ENCODE measurements at regions not wholly inside any gene's neighbourhood (a gene's known extent, or its start where the extent isn't known, plus 50 kb on each side); places are given as distances from the start of the nearest gene placed in this dataset.

- CTCF ChIA-PET = no interaction called here
- Mint-ChIP-seq H3K4me3 (no peak overlapping the region), H3K27me3 (no peaks in the 10 kb centered on the region), H3K9me3 (peaks cover 0 to 18% (median 7%) of the 10 kb centered on the region in 11 donors), H3K4me1 (no peaks in the 10 kb centered on the region), H3K36me3 (peaks cover 0 to 5% (median 0%) of the 10 kb centered on the region in 5 donors), H3K27ac (peak overlapping the region in 1 of 9 donors; percentile 68)
- no peaks in the 10 kb centered on the region for H3K27me3 ChIP-seq (ENCODE audit: control insufficient read depth in 2 of 2, insufficient read depth in 2 of 2, low read length in 2 of 2)
- POLR2A ChIA-PET = no interaction called here
- H3K4me1 ChIP-seq (ENCODE audit: control insufficient read depth in 2 of 2, insufficient read depth in 2 of 2, low read length in 2 of 2) = no peaks in the 10 kb centered on the region
- DNase-seq (no peak), ATAC-seq (no peak)
- H3K27ac ChIP-seq (ENCODE audit: low read depth, low read length) = no peak overlapping the region
- H3K9me3 ChIP-seq (ENCODE audit: control insufficient read depth in 2 of 3, low read length in 3 of 3) = no peaks in the 10 kb centered on the region
- H3K36me3 ChIP-seq (ENCODE audit: control insufficient read depth in 2 of 3, insufficient read depth in 3 of 3, low read length in 3 of 3) = no peaks in the 10 kb centered on the region
- intact Hi-C loops (cut with micrococcal nuclease) = no loop called here
- no peak overlapping the region for H3K4me3 ChIP-seq (ENCODE audit: low read length)
Measured at GRCh38 chr10:24096281-24096680, 112.7 kb upstream of the KIAA1217 start.

GRCh38 chr10:24097751-24098207 lies 111.2 kb upstream of the KIAA1217 start:
- Mint-ChIP-seq H3K4me3 (no peak overlapping the region), H3K27ac (peak overlapping the region in 1 of 9 donors; percentile 15), H3K4me1 (no peaks in the 10 kb centered on the region), H3K36me3 (peaks cover 0 to 5% (median 0%) of the 10 kb centered on the region in 5 donors), H3K9me3 (peaks cover 0 to 15% (median 6%) of the 10 kb centered on the region in 11 donors), H3K27me3 (peaks cover 0 to 4% (median 0%) of the 10 kb centered on the region in 5 donors)
- no peaks in the 10 kb centered on the region for H3K4me1 ChIP-seq (ENCODE audit: control insufficient read depth in 2 of 2, insufficient read depth in 2 of 2, low read length in 2 of 2)
- H3K36me3 ChIP-seq (ENCODE audit: control insufficient read depth in 2 of 3, insufficient read depth in 3 of 3, low read length in 3 of 3) = no peaks in the 10 kb centered on the region
- DNase-seq (no peak), ATAC-seq (no peak)
- no peak overlapping the region for H3K27ac ChIP-seq (ENCODE audit: low read depth, low read length)
- no peaks in the 10 kb centered on the region for H3K9me3 ChIP-seq (ENCODE audit: control insufficient read depth in 2 of 3, low read length in 3 of 3)
- POLR2A ChIA-PET = no interaction called here
- H3K4me3 ChIP-seq (ENCODE audit: low read length) = no peak overlapping the region
- intact Hi-C loops (cut with micrococcal nuclease) = no loop called here
- CTCF ChIA-PET = no interaction called here
- no peaks in the 10 kb centered on the region for H3K27me3 ChIP-seq (ENCODE audit: control insufficient read depth in 2 of 2, insufficient read depth in 2 of 2, low read length in 2 of 2)

DNA sequence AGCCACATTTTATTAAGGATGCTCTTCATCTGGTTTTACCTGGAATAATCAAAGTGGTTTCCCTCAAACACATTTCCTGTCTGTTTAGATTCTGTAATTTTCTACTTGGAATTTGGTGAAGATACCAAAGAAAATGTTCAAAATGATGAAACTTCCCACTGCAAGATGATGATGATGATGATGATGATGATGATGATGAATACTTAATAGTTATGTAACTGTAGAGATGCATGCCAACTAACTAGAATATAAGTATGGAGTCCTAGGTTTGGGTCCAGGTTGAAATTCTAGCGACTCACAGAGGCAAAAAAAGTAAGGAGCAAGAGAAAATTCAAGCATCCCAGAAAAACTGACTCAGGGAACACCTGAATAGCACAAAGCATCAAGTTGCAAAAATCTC lies 104.0 kb upstream of the KIAA1217 start:
- H3K36me3 Mint-ChIP-seq = no peaks in the 10 kb centered on the region
- DNase-seq = no peak
- Histone ChIP-seq H3K36me3 (ENCODE audit: control insufficient read depth in 2 of 3, insufficient read depth in 3 of 3, low read length in 3 of 3) (no peaks in the 10 kb centered on the region), H3K27me3 (ENCODE audit: control insufficient read depth in 2 of 2, insufficient read depth in 2 of 2, low read length in 2 of 2) (no peaks in the 10 kb centered on the region), H3K4me3 (ENCODE audit: low read length) (no peak overlapping the region), H3K27ac (ENCODE audit: low read depth, low read length) (no peak overlapping the region), H3K9me3 (ENCODE audit: control insufficient read depth in 2 of 3, low read length in 3 of 3) (no peaks in the 10 kb centered on the region), H3K4me1 (ENCODE audit: control insufficient read depth in 2 of 2, insufficient read depth in 2 of 2, low read length in 2 of 2) (no peaks in the 10 kb centered on the region)
- ATAC-seq = no peak
- H3K27me3 Mint-ChIP-seq = peaks cover 0 to 11% (median 0%) of the 10 kb centered on the region in 5 donors
- ChIA-PET POLR2A (no interaction called here), CTCF (no interaction called here)
- no peak overlapping the region for H3K4me3 Mint-ChIP-seq
- no peaks in the 10 kb centered on the region for H3K4me1 Mint-ChIP-seq
- intact Hi-C loops (cut with micrococcal nuclease) = no loop called here
- no peak overlapping the region for H3K27ac Mint-ChIP-seq
- H3K9me3 Mint-ChIP-seq = peaks cover 0 to 26% (median 5%) of the 10 kb centered on the region in 11 donors

DNA sequence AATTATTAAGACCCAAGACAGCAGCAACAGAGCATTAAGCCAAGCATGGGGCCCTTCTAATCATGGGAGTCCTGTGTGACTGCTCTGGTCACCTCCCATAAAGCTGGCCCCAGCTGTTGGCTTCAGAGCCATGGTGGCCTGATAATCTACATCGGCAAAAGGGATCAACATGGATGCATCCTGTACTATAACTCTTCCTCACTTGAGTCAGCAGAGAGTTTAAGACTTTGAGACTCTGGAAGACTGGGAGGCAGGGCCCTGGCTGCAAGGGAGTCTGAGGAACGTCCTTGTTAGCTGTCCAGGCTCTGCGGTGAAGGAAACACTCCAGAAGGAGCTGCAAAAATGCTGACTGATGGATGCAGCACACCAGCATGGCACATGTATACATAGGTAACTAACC lies 95.0 kb upstream of the KIAA1217 start:
- no peaks in the 10 kb centered on the region for H3K9me3 ChIP-seq (ENCODE audit: control insufficient read depth in 2 of 3, low read length in 3 of 3)

DNA sequence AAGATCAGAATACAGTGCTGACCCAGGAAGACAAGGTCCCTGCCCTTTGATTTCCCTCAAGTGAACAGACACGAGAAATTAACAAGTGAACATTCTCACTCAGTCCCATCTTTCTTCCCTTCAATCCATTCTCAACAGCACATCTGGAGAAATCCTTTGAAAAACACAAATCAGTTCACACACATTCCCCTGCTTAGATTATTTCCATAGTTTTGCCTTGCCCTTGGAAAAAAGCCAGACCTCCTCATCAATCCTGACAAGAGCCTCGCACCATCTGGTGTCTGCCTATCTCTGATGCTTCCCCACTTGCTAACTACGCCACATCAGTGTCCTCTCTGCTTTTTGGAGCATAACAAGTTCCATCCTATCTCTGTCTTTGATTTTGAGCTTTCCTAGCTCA lies 94.4 kb upstream of the KIAA1217 start:
- ATAC-seq = no peak
- Histone ChIP-seq H3K9me3 (ENCODE audit: control insufficient read depth in 2 of 3, low read length in 3 of 3) (no peaks in the 10 kb centered on the region), H3K4me1 (ENCODE audit: control insufficient read depth in 2 of 2, insufficient read depth in 2 of 2, low read length in 2 of 2) (no peaks in the 10 kb centered on the region), H3K27me3 (ENCODE audit: control insufficient read depth in 2 of 2, insufficient read depth in 2 of 2, low read length in 2 of 2) (no peaks in the 10 kb centered on the region), H3K36me3 (ENCODE audit: control insufficient read depth in 2 of 3, insufficient read depth in 3 of 3, low read length in 3 of 3) (no peaks in the 10 kb centered on the region), H3K4me3 (ENCODE audit: low read length) (no peak overlapping the region), H3K27ac (ENCODE audit: low read depth, low read length) (no peak overlapping the region)
- Mint-ChIP-seq H3K36me3 (no peaks in the 10 kb centered on the region), H3K27ac (no peak overlapping the region), H3K4me1 (no peaks in the 10 kb centered on the region), H3K9me3 (peaks cover 0 to 5% (median 0%) of the 10 kb centered on the region in 11 donors), H3K27me3 (peaks cover 0 to 7% (median 3%) of the 10 kb centered on the region in 5 donors), H3K4me3 (no peak overlapping the region)
- intact Hi-C loops (cut with micrococcal nuclease) = no loop called here
- DNase-seq = no peak
- ChIA-PET POLR2A (no interaction called here), CTCF (no interaction called here)

More for the DNA sequence above, 95.0 kb upstream of the KIAA1217 start:
- no peaks in the 10 kb centered on the region for H3K27me3 ChIP-seq (ENCODE audit: control insufficient read depth in 2 of 2, insufficient read depth in 2 of 2, low read length in 2 of 2)
- no peaks in the 10 kb centered on the region for H3K4me1 ChIP-seq (ENCODE audit: control insufficient read depth in 2 of 2, insufficient read depth in 2 of 2, low read length in 2 of 2)
- intact Hi-C loops (cut with micrococcal nuclease) = no loop called here
- H3K36me3 ChIP-seq (ENCODE audit: control insufficient read depth in 2 of 3, insufficient read depth in 3 of 3, low read length in 3 of 3) = no peaks in the 10 kb centered on the region
- no peaks in the 10 kb centered on the region for H3K4me1 Mint-ChIP-seq
- H3K36me3 Mint-ChIP-seq = no peaks in the 10 kb centered on the region
- ChIA-PET CTCF (no interaction called here), POLR2A (no interaction called here)
- peaks cover 0 to 7% (median 4%) of the 10 kb centered on the region in 5 donors for H3K27me3 Mint-ChIP-seq
- no peak overlapping the region for H3K27ac Mint-ChIP-seq
- no peak overlapping the region for H3K4me3 ChIP-seq (ENCODE audit: low read length)
- H3K4me3 Mint-ChIP-seq = no peak overlapping the region
- no peak overlapping the region for H3K27ac ChIP-seq (ENCODE audit: low read depth, low read length)
- H3K9me3 Mint-ChIP-seq = peaks cover 0 to 6% (median 0%) of the 10 kb centered on the region in 11 donors
- no peak for ATAC-seq
- no peak for DNase-seq

- intact Hi-C loops (cut with micrococcal nuclease) = no loop called here
- ChIA-PET POLR2A (no interaction called here), CTCF (no interaction called here)
- Mint-ChIP-seq H3K36me3 (no peaks in the 10 kb centered on the region), H3K4me1 (no peaks in the 10 kb centered on the region), H3K27me3 (peaks cover 0 to 7% (median 0%) of the 10 kb centered on the region in 5 donors), H3K9me3 (peaks cover 0 to 5% (median 0%) of the 10 kb centered on the region in 11 donors), H3K4me3 (no peak overlapping the region), H3K27ac (no peak overlapping the region)
- H3K4me1 ChIP-seq (ENCODE audit: control insufficient read depth in 2 of 2, insufficient read depth in 2 of 2, low read length in 2 of 2) = no peaks in the 10 kb centered on the region
- no peak overlapping the region for H3K27ac ChIP-seq (ENCODE audit: low read depth, low read length)
- H3K36me3 ChIP-seq (ENCODE audit: control insufficient read depth in 2 of 3, insufficient read depth in 3 of 3, low read length in 3 of 3) = no peaks in the 10 kb centered on the region
- ATAC-seq = no peak
- H3K27me3 ChIP-seq (ENCODE audit: control insufficient read depth in 2 of 2, insufficient read depth in 2 of 2, low read length in 2 of 2) = no peaks in the 10 kb centered on the region
- no peak for DNase-seq
- H3K9me3 ChIP-seq (ENCODE audit: control insufficient read depth in 2 of 3, low read length in 3 of 3) = no peaks in the 10 kb centered on the region
- H3K4me3 ChIP-seq (ENCODE audit: low read length) = no peak overlapping the region
Measured at GRCh38 chr10:24115403-24115802, 93.5 kb upstream of the KIAA1217 start.

GRCh38 chr10:24118246-24118645 lies 90.7 kb upstream of the KIAA1217 start:
- Mint-ChIP-seq H3K27me3 (peaks cover 0 to 7% (median 0%) of the 10 kb centered on the region in 5 donors), H3K36me3 (no peaks in the 10 kb centered on the region), H3K4me1 (no peaks in the 10 kb centered on the region), H3K27ac (no peak overlapping the region), H3K4me3 (no peak overlapping the region), H3K9me3 (peaks cover 0 to 7% (median 0%) of the 10 kb centered on the region in 11 donors)
- DNase-seq (no peak), ATAC-seq (no peak)
- intact Hi-C loops (cut with micrococcal nuclease) = no loop called here
- H3K9me3 ChIP-seq (ENCODE audit: control insufficient read depth in 2 of 3, low read length in 3 of 3) = no peaks in the 10 kb centered on the region
- H3K4me3 ChIP-seq (ENCODE audit: low read length) = no peak overlapping the region
- no peaks in the 10 kb centered on the region for H3K4me1 ChIP-seq (ENCODE audit: control insufficient read depth in 2 of 2, insufficient read depth in 2 of 2, low read length in 2 of 2)
- no peak overlapping the region for H3K27ac ChIP-seq (ENCODE audit: low read depth, low read length)
- CTCF ChIA-PET = no interaction called here
- POLR2A ChIA-PET = no interaction called here
- no peaks in the 10 kb centered on the region for H3K27me3 ChIP-seq (ENCODE audit: control insufficient read depth in 2 of 2, insufficient read depth in 2 of 2, low read length in 2 of 2)
- H3K36me3 ChIP-seq (ENCODE audit: control insufficient read depth in 2 of 3, insufficient read depth in 3 of 3, low read length in 3 of 3) = no peaks in the 10 kb centered on the region
